ENCODE measurements at regions not wholly inside any gene's neighbourhood (a gene's known extent, or its start where the extent isn't known, plus 50 kb on each side); places are given as distances from the start of the nearest gene placed in this dataset.

- Histone ChIP-seq H3K4me3 (ENCODE audit: low read depth in 1 of 2, low read length in 2 of 2) (no peak overlapping the region), H3K4me1 (ENCODE audit: insufficient read depth, low read length) (no peaks in the 10 kb centered on the region), H3K27me3 (ENCODE audit: control insufficient read depth in 1 of 2, insufficient read depth in 2 of 2, low read length in 2 of 2) (no peaks in the 10 kb centered on the region), H3K27ac (ENCODE audit: low read depth, low read length) (no peak overlapping the region), H3K36me3 (ENCODE audit: insufficient read depth, low read length) (no peaks in the 10 kb centered on the region), H3K9me3 (ENCODE audit: low read length) (no peaks in the 10 kb centered on the region), H3K9ac (ENCODE audit: low read length) (no peak overlapping the region)
Observed at GRCh38 chr18:67568166-67568565, 51.6 kb upstream of the DSEL start.

Measured in muscle layer of colon (tissue), 2 donors.